PC-3 (cell line): ENCODE measurements at regions not wholly inside any gene's neighbourhood (a gene's known extent, or its start where the extent isn't known, plus 50 kb on each side); places are given as distances from the start of the nearest gene placed in this dataset.
A peak's percentile ranks its signal among the peaks of the same experiment; 100 is the strongest.

Experiments
- ATAC-seq: fragments of 200-7000 bp; cut with Tn5 transposase; 2 replicates; pipeline ENCODE4 v1.9.1; 2020; ENCODE audit warnings: mild to moderate bottlenecking, moderate library complexity
- BruUV-seq: library from RNA; stranded (reverse); fragments of 400-500 nt; replicated peaks from 2 replicates; lab custom pipeline; 2021; lab: Mats Ljungman, UMichigan
- CTCF ChIA-PET: fragments of 300-600 bp; sonication (Branson Sonifier 250); formaldehyde crosslinking; loops from one replicate; lab custom pipeline; 2022; ENCODE audit warnings: antibody characterized with exemption; lab: Charles Lee
- POLR2A ChIA-PET: fragments of 300-600 bp; sonication (Branson Sonifier 250); formaldehyde crosslinking; loops from one replicate; lab custom pipeline; 2022; ENCODE audit warnings: antibody characterized with exemption; ENCODE audit not compliant: unreplicated experiment; lab: Charles Lee
- DNase-seq: peaks from one replicate; pipeline ENCODE4 v3.0.0-alpha.2; 2015
- H2AFZ ChIP-seq: fragments of 300-600 bp; sonication (generic); 2 replicates; pipeline ENCODE4 v1.6.0; 2016; ENCODE audit warnings: antibody characterized with exemption, low read length
- H3F3A ChIP-seq: fragments of 300-600 bp; sonication (generic); one replicate; pipeline ENCODE4 v1.6.0; 2017; ENCODE audit warnings: antibody characterized with exemption, low read length, control low read depth, mild to moderate bottlenecking; ENCODE audit not compliant: unreplicated experiment
- H3K27ac ChIP-seq: fragments of 300-600 bp; sonication (generic); 2 replicates; pipeline ENCODE4 v1.5.1; 2016; ENCODE audit warnings: mild to moderate bottlenecking, low read length
- H3K27me3 ChIP-seq: fragments of 300-600 bp; sonication (generic); 2 replicates; pipeline ENCODE4 v1.6.1; 2016; ENCODE audit warnings: low read length, mixed read lengths
- H3K36me3 ChIP-seq: fragments of 300-600 bp; sonication (generic); 2 replicates; pipeline ENCODE4 v1.6.1; 2016; ENCODE audit warnings: low read depth, mixed run types, low read length, mixed read lengths
- H3K4me1 ChIP-seq: fragments of 300-600 bp; sonication (generic); 2 replicates; pipeline ENCODE4 v1.5.1; 2016; ENCODE audit warnings: low read length; ENCODE audit not compliant: insufficient read depth
- H3K4me2 ChIP-seq: fragments of 300-600 bp; sonication (generic); 2 replicates; pipeline ENCODE4 v1.6.0; 2016; ENCODE audit warnings: low read length
- H3K4me3 ChIP-seq: fragments of 300-600 bp; sonication (generic); 2 replicates; pipeline ENCODE4 v1.5.1; 2016; ENCODE audit warnings: mild to moderate bottlenecking, low read length, mixed read lengths
- H3K79me2 ChIP-seq: fragments of 300-600 bp; sonication (generic); 2 replicates; pipeline ENCODE4 v1.6.1; 2017; ENCODE audit warnings: low read length, mixed read lengths
- H3K9ac ChIP-seq: fragments of 300-600 bp; sonication (generic); 2 replicates; pipeline ENCODE4 v1.6.0; 2016; ENCODE audit warnings: mild to moderate bottlenecking, low read length
- H3K9me2 ChIP-seq: fragments of 300-600 bp; sonication (generic); replicated peaks from 2 replicates; pipeline ENCODE4 v1.6.1; 2016; ENCODE audit warnings: mixed run types, low read length, mixed read lengths
- H3K9me3 ChIP-seq: fragments of 300-600 bp; sonication (generic); 2 replicates; pipeline ENCODE4 v1.6.1; 2016; ENCODE audit warnings: low read length, mixed read lengths
- H4K20me1 ChIP-seq: fragments of 300-600 bp; sonication (generic); 2 replicates; pipeline ENCODE4 v1.6.1; 2016; ENCODE audit warnings: low read length, mixed read lengths
- EZH2 ChIP-seq: fragments of 300-600 bp; sonication (generic); IDR thresholded peaks from one replicate; pipeline ENCODE4 v1.6.1; 2017; ENCODE audit warnings: antibody characterized with exemption, mild to moderate bottlenecking, low read length; ENCODE audit not compliant: unreplicated experiment
- EZH2phosphoT487 ChIP-seq: fragments of 300-600 bp; sonication (generic); IDR thresholded peaks from 2 replicates; pipeline ENCODE4 v1.6.1; 2018; ENCODE audit warnings: mild to moderate bottlenecking, antibody characterized with exemption, low read length, borderline replicate concordance
- intact Hi-C: fragments of 100-400 bp; cut with micrococcal nuclease; formaldehyde crosslinking; loops from 2 replicates; pipeline ENCODE4 v1.9.0; 2023
- TF ChIP-seq, protein P1 (sequence below): fragments of 300-600 bp; sonication (generic); conservative IDR thresholded peaks from 2 replicates; pipeline ENCODE4 v1.5.1; 2017; ENCODE audit warnings: antibody characterized with exemption, low read depth, mild to moderate bottlenecking, low read length

DNA sequence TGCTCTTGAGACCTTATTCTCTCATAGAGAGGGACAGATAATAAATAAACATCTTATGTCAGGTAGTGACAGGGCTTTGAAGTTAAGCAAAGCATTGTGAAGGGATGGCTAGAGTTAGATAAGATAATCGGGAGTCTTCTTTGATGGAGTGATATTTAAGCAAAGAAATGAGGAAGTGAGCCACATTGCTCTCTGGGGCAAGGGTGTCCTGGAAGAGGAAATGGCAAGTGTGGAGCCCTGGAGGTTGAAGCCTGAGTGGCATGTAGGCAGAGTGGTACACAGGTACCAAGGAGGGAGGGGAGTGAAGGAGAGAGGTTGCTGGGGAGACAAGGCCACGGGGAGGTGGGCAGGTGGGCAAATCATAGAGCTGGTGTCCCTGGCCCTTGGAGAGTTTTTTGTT is 110.2 kb downstream of the CTAGE1 start:
- intact Hi-C loops: no loop called here

DNA sequence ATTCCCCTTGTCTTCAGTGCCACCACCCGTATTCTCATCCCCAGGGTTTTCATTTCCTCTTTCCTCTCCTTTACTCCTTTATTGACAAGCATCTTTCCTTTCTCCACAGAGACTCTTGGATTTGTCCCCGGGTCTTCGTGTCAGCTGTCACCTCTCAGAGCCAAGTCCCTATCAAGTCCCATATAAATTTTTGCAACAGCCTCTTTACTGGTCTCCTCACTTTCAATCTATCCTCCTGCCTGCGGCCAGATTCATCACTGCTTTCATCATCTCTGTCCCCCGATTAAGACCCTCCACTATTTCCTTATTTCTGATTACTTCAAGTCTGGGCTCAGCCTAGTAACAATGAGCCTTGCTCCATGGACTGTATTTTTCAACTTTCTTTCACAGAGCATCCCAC is 113.8 kb downstream of the CTAGE1 start:
- Histone ChIP-seq H3K9me2 (no peaks in the 10 kb centered on the region), H3K27me3 (no peaks in the 10 kb centered on the region), H3K4me2 (no peak overlapping the region), H4K20me1 (no peaks in the 10 kb centered on the region), H3K79me2 (no peaks in the 10 kb centered on the region), H3K4me1 (peaks cover 6% of the 10 kb centered on the region; the same call in 1 of the 2 replicates), H3K9me3 (no peaks in the 10 kb centered on the region), H3K36me3 (no peaks in the 10 kb centered on the region), H3K4me3 (no peak overlapping the region), H3F3A (no peaks in the 10 kb centered on the region), H3K9ac (no peak overlapping the region), H2AFZ (no peak overlapping the region), H3K27ac (no peak overlapping the region)
- ChIA-PET CTCF (no interaction called here), POLR2A (no interaction called here)
- intact Hi-C loops: no loop called here
- ATAC-seq (no peak), DNase-seq (no peak)
- no TSS peak for BruUV-seq
- TF ChIP-seq EZH2 (no peak), EZH2phosphoT487 (no peak)
- TF ChIP-seq, protein P1, sequence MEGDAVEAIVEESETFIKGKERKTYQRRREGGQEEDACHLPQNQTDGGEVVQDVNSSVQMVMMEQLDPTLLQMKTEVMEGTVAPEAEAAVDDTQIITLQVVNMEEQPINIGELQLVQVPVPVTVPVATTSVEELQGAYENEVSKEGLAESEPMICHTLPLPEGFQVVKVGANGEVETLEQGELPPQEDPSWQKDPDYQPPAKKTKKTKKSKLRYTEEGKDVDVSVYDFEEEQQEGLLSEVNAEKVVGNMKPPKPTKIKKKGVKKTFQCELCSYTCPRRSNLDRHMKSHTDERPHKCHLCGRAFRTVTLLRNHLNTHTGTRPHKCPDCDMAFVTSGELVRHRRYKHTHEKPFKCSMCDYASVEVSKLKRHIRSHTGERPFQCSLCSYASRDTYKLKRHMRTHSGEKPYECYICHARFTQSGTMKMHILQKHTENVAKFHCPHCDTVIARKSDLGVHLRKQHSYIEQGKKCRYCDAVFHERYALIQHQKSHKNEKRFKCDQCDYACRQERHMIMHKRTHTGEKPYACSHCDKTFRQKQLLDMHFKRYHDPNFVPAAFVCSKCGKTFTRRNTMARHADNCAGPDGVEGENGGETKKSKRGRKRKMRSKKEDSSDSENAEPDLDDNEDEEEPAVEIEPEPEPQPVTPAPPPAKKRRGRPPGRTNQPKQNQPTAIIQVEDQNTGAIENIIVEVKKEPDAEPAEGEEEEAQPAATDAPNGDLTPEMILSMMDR: no peak

More for the DNA sequence above, 110.2 kb downstream of the CTAGE1 start:
- BruUV-seq: no TSS peak
- DNase-seq (no peak), ATAC-seq (no peak)
- Histone ChIP-seq H3K4me3 (no peak overlapping the region), H3K36me3 (no peaks in the 10 kb centered on the region), H3K27me3 (no peaks in the 10 kb centered on the region), H2AFZ (no peak overlapping the region), H4K20me1 (no peaks in the 10 kb centered on the region), H3F3A (no peaks in the 10 kb centered on the region), H3K4me1 (peaks cover 4% of the 10 kb centered on the region; the same call in 1 of the 2 replicates), H3K27ac (no peak overlapping the region), H3K9ac (no peak overlapping the region), H3K9me2 (no peaks in the 10 kb centered on the region), H3K4me2 (no peak overlapping the region), H3K9me3 (no peaks in the 10 kb centered on the region), H3K79me2 (no peaks in the 10 kb centered on the region)
- CTCF ChIA-PET: no interaction called here
- POLR2A ChIA-PET: no interaction called here
- TF ChIP-seq EZH2phosphoT487 (no peak), EZH2 (no peak)
- TF ChIP-seq, protein P1: no peak

DNA sequence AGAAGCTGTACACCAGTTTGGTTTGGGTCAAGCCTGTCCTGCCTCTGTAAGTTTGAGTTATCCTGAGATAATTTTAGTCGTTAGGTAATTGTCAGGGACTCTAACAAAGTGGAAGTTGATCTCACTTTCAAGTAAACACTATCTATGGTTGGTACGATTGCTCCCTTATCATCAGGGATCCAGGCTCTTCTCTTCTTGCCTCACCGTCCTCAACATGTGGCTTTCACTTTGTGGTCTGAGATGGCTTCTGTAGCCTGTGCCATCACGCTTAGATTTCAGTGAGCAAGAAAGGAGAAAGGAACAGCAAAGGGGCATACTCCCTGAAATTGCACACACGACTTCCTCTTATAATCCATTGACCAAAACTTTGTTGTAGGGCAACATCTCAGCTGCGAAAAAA is 115.6 kb downstream of the CTAGE1 start:
- intact Hi-C loops: no loop called here
- BruUV-seq: no TSS peak
- Histone ChIP-seq H3K9me2 (no peaks in the 10 kb centered on the region), H3K79me2 (no peaks in the 10 kb centered on the region), H3F3A (no peaks in the 10 kb centered on the region), H4K20me1 (no peaks in the 10 kb centered on the region), H3K9ac (no peak overlapping the region), H2AFZ (0 out of 2 replicates have a peak overlapping the region, but pooled peaks have one; percentile 11), H3K27me3 (no peaks in the 10 kb centered on the region), H3K27ac (no peak overlapping the region), H3K36me3 (no peaks in the 10 kb centered on the region), H3K9me3 (no peaks in the 10 kb centered on the region), H3K4me2 (no peak overlapping the region), H3K4me3 (no peak overlapping the region), H3K4me1 (peaks cover 6% of the 10 kb centered on the region; the same call in 1 of the 2 replicates)
- TF ChIP-seq EZH2 (no peak), EZH2phosphoT487 (no peak)
- TF ChIP-seq, protein P1: no peak
- DNase-seq: no peak
- ChIA-PET CTCF (no interaction called here), POLR2A (no interaction called here)
- no peak for ATAC-seq
